Osteocyte (in vitro differentiated cells): ENCODE measurements at regions not wholly inside any gene's neighbourhood (a gene's known extent, or its start where the extent isn't known, plus 50 kb on each side); places are given as distances from the start of the nearest gene placed in this dataset.

Experiments
- DNase-seq: peaks from one replicate; pipeline ENCODE4 v3.0.0; 2021; ENCODE audit warnings: mixed read lengths; ENCODE audit not compliant: unreplicated experiment; ENCODE audit errors: extremely low spot score
- H3K27ac Mint-ChIP-seq: one replicate; pipeline ENCODE4 v1.8.0; 2021; ENCODE audit warnings: mild to moderate bottlenecking, mixed read lengths; ENCODE audit not compliant: unreplicated experiment
- H3K27me3 Mint-ChIP-seq: one replicate; pipeline ENCODE4 v1.8.0; 2021; ENCODE audit warnings: mixed read lengths; ENCODE audit not compliant: unreplicated experiment
- H3K36me3 Mint-ChIP-seq: one replicate; pipeline ENCODE4 v1.8.0; 2021; ENCODE audit warnings: mixed read lengths; ENCODE audit not compliant: unreplicated experiment
- H3K4me1 Mint-ChIP-seq: one replicate; pipeline ENCODE4 v1.8.0; 2021; ENCODE audit warnings: mixed read lengths; ENCODE audit not compliant: unreplicated experiment
- H3K4me3 Mint-ChIP-seq: one replicate; pipeline ENCODE4 v1.8.0; 2021; ENCODE audit warnings: mild to moderate bottlenecking, moderate library complexity, mixed read lengths; ENCODE audit not compliant: unreplicated experiment
- H3K9me3 Mint-ChIP-seq: one replicate; pipeline ENCODE4 v1.8.0; 2021; ENCODE audit warnings: mixed read lengths; ENCODE audit not compliant: unreplicated experiment
- TF ChIP-seq, protein P1 (sequence below): fragments of 200-600 bp; sonication (generic); IDR thresholded peaks from 2 replicates; pipeline ENCODE4 v1.5.0; 2021; ENCODE audit warnings: antibody characterized with exemption, mild to moderate bottlenecking, moderate library complexity

DNA sequence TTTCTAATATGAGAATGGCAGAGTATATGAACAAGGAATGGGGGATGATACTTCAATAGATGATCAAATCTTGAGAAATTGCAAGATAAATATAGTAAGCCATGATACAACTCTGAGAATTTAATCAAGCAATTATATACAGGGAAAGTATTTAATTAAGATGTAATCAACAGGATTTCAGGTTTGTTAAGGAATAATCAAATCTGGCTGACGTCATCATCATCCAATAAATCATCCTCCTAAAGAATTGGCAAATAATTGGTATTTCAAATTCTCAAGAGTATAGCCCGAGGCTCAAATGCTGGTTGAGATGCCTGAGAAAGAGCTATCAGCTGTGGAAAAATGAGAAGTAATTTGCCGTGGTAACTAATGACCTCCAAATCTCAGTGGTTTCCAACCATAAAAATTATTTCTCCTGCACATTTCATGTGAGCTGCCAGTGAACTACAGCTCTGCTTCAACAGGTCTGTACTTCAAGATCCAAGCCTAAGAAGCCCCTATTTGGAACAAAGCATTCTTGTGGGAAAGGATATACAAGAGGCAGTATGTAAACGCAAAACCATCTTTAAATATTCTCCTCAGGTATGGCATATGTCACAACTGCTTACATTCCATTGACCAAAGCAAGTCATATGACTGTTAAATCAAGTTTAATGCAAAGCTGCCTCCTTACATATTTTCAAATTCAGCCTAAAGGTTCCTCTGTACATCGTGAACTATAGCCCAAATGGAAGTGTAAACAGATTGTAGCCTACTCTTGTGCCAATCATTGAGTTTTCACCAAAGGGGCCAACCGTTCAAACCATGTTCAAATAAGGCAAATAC, 503.0 kb downstream of the KIF20B start:
- peaks cover 8% of the 10 kb centered on the region for H3K27me3 Mint-ChIP-seq
- H3K4me3 Mint-ChIP-seq, result no peak overlapping the region
- no peak overlapping the region for H3K27ac Mint-ChIP-seq
- no peak for DNase-seq
- H3K36me3 Mint-ChIP-seq, result no peaks in the 10 kb centered on the region
- H3K9me3 Mint-ChIP-seq, result no peaks in the 10 kb centered on the region
- TF ChIP-seq, protein P1, sequence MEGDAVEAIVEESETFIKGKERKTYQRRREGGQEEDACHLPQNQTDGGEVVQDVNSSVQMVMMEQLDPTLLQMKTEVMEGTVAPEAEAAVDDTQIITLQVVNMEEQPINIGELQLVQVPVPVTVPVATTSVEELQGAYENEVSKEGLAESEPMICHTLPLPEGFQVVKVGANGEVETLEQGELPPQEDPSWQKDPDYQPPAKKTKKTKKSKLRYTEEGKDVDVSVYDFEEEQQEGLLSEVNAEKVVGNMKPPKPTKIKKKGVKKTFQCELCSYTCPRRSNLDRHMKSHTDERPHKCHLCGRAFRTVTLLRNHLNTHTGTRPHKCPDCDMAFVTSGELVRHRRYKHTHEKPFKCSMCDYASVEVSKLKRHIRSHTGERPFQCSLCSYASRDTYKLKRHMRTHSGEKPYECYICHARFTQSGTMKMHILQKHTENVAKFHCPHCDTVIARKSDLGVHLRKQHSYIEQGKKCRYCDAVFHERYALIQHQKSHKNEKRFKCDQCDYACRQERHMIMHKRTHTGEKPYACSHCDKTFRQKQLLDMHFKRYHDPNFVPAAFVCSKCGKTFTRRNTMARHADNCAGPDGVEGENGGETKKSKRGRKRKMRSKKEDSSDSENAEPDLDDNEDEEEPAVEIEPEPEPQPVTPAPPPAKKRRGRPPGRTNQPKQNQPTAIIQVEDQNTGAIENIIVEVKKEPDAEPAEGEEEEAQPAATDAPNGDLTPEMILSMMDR, result no peak
- H3K4me1 Mint-ChIP-seq, result no peaks in the 10 kb centered on the region

GRCh38 chr10:90204956-90205314, 503.5 kb downstream of the KIF20B start:
- Mint-ChIP-seq H3K27ac (no peak overlapping the region), H3K9me3 (no peaks in the 10 kb centered on the region), H3K4me3 (no peak overlapping the region), H3K4me1 (no peaks in the 10 kb centered on the region), H3K27me3 (peaks cover 13% of the 10 kb centered on the region), H3K36me3 (no peaks in the 10 kb centered on the region)
- TF ChIP-seq, protein P1, result no peak
- DNase-seq, result no peak

DNA sequence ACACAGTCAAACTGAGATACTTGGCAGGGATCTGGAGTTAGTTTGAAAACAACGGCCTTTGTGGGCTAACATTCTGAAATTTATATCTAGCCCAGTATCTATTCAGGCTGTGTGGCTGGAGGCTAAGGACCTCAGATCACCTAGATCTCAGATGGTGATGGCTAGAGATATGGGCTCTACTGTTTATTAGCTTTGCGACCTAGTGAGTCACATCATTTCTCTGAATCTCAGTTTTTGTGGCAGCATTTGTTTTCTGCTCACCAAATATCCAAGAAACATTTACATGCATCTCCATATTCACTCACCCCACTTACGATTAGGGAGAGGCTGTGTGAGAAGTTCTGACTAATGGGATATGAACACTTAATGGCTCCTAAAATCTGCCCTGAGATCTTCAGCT, 503.9 kb downstream of the KIF20B start:
- Mint-ChIP-seq H3K4me3 (no peak overlapping the region), H3K27me3 (peaks cover 13% of the 10 kb centered on the region), H3K9me3 (no peaks in the 10 kb centered on the region), H3K36me3 (no peaks in the 10 kb centered on the region), H3K27ac (no peak overlapping the region), H3K4me1 (no peaks in the 10 kb centered on the region)
- DNase-seq, result no peak
- TF ChIP-seq, protein P1, result no peak

GRCh38 chr10:90213346-90213745, 512.0 kb downstream of the KIF20B start:
- no peak for DNase-seq
- Mint-ChIP-seq H3K36me3 (no peaks in the 10 kb centered on the region), H3K4me1 (no peaks in the 10 kb centered on the region), H3K27ac (no peak overlapping the region), H3K9me3 (peaks cover 5% of the 10 kb centered on the region), H3K4me3 (no peak overlapping the region), H3K27me3 (peaks cover 37% of the 10 kb centered on the region)
- TF ChIP-seq, protein P1, result no peak

DNA sequence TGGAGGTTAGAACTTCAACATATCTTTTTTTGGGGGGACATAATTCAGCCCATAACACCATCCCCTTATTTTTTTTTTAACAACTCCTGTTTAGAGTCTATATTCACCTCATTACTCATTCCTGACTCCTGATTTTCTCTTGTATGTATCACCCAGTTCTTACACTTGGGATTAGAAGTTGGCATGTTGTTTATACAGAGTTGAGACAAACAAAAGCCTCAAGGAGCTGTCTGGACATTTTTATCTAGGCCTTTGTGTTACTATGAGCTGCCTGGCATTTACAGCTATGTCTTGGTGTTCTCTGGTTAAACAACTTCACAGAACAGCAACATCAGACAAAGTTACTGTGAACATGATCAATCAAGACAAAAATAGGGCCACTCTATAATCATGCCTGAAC, 517.5 kb downstream of the KIF20B start:
- Mint-ChIP-seq H3K4me1 (peaks cover 16% of the 10 kb centered on the region), H3K27me3 (peaks cover 15% of the 10 kb centered on the region), H3K27ac (no peak overlapping the region), H3K9me3 (peaks cover 5% of the 10 kb centered on the region), H3K4me3 (no peak overlapping the region), H3K36me3 (no peaks in the 10 kb centered on the region)
- DNase-seq, result no peak
- TF ChIP-seq, protein P1, result no peak
